ENCODE measurements at regions not wholly inside any gene's neighbourhood (a gene's known extent, or its start where the extent isn't known, plus 50 kb on each side); places are given as distances from the start of the nearest gene placed in this dataset.
A peak's percentile ranks its signal among the peaks of the same experiment; 100 is the strongest.

GRCh38 chr5:3542769-3543168, 52.9 kb upstream of the IRX1 start:
- DNase-seq: no peak
- H3K9me3 ChIP-seq: no peaks in the 10 kb centered on the region
- no peak overlapping the region for H3K4me3 ChIP-seq
- H3K27me3 ChIP-seq: no peaks in the 10 kb centered on the region
- H3K36me3 ChIP-seq: no peaks in the 10 kb centered on the region

- H3K4me3 ChIP-seq: no peak overlapping the region
- H3K36me3 ChIP-seq: no peaks in the 10 kb centered on the region
- peak; percentile 42 for DNase-seq
- no peaks in the 10 kb centered on the region for H3K9me3 ChIP-seq
- H3K27me3 ChIP-seq: no peaks in the 10 kb centered on the region
Observed at GRCh38 chr5:3542158-3542557, 53.5 kb upstream of the IRX1 start.

- Histone ChIP-seq H3K9me3 (no peaks in the 10 kb centered on the region), H3K36me3 (no peaks in the 10 kb centered on the region), H3K4me3 (no peak overlapping the region), H3K27me3 (no peaks in the 10 kb centered on the region)
- no peak for DNase-seq
Observed at GRCh38 chr5:3538886-3539285, 56.7 kb upstream of the IRX1 start.

GRCh38 chr5:3537942-3538341, 57.7 kb upstream of the IRX1 start:
- no peaks in the 10 kb centered on the region for H3K9me3 ChIP-seq
- no peaks in the 10 kb centered on the region for H3K27me3 ChIP-seq
- no peak overlapping the region for H3K4me3 ChIP-seq
- DNase-seq: no peak
- no peaks in the 10 kb centered on the region for H3K36me3 ChIP-seq

- peaks cover 4% of the 10 kb centered on the region for H3K27me3 ChIP-seq
- no peak overlapping the region for H3K4me3 ChIP-seq
- no peak for DNase-seq
- H3K36me3 ChIP-seq: no peaks in the 10 kb centered on the region
- H3K9me3 ChIP-seq: no peaks in the 10 kb centered on the region
Observed at GRCh38 chr5:3535414-3536211, 60.0 kb upstream of the IRX1 start.

GRCh38 chr5:3534997-3535396, 60.6 kb upstream of the IRX1 start:
- Histone ChIP-seq H3K27me3 (peaks cover 6% of the 10 kb centered on the region), H3K4me3 (no peak overlapping the region), H3K36me3 (no peaks in the 10 kb centered on the region), H3K9me3 (no peaks in the 10 kb centered on the region)
- DNase-seq: no peak

- H3K9me3 ChIP-seq: no peaks in the 10 kb centered on the region
- H3K27me3 ChIP-seq: peaks cover 6% of the 10 kb centered on the region
- DNase-seq: no peak
- no peaks in the 10 kb centered on the region for H3K36me3 ChIP-seq
- no peak overlapping the region for H3K4me3 ChIP-seq
Observed at GRCh38 chr5:3531320-3531986, 64.2 kb upstream of the IRX1 start.

GRCh38 chr5:3530251-3530650, 65.4 kb upstream of the IRX1 start:
- DNase-seq: no peak
- Histone ChIP-seq H3K36me3 (no peaks in the 10 kb centered on the region), H3K27me3 (peaks cover 6% of the 10 kb centered on the region), H3K9me3 (no peaks in the 10 kb centered on the region; the same call in 1 of the 2 replicates), H3K4me3 (no peak overlapping the region)

- Histone ChIP-seq H3K27me3 (peaks cover 6% of the 10 kb centered on the region), H3K36me3 (no peaks in the 10 kb centered on the region), H3K9me3 (no peaks in the 10 kb centered on the region; the same call in 1 of the 2 replicates), H3K4me3 (no peak overlapping the region)
- no peak for DNase-seq
Observed at GRCh38 chr5:3526551-3527185, 69.0 kb upstream of the IRX1 start.

- Histone ChIP-seq H3K27me3 (no peaks in the 10 kb centered on the region), H3K4me3 (no peak overlapping the region), H3K36me3 (no peaks in the 10 kb centered on the region), H3K9me3 (no peaks in the 10 kb centered on the region; the same call in 1 of the 2 replicates)
- DNase-seq: no peak
Observed at GRCh38 chr5:3522491-3522890, 73.1 kb upstream of the IRX1 start.

GRCh38 chr5:3518576-3518975, 77.1 kb upstream of the IRX1 start:
- Histone ChIP-seq H3K4me3 (no peak overlapping the region), H3K36me3 (no peaks in the 10 kb centered on the region), H3K9me3 (no peaks in the 10 kb centered on the region), H3K27me3 (no peaks in the 10 kb centered on the region)
- DNase-seq: no peak

- Histone ChIP-seq H3K27me3 (no peaks in the 10 kb centered on the region), H3K4me3 (no peak overlapping the region), H3K9me3 (no peaks in the 10 kb centered on the region), H3K36me3 (no peaks in the 10 kb centered on the region)
- no peak for DNase-seq
Observed at GRCh38 chr5:3518051-3518450, 77.6 kb upstream of the IRX1 start.

GRCh38 chr5:3517348-3517747, 78.3 kb upstream of the IRX1 start:
- H3K9me3 ChIP-seq: no peaks in the 10 kb centered on the region
- no peaks in the 10 kb centered on the region for H3K36me3 ChIP-seq
- H3K4me3 ChIP-seq: no peak overlapping the region
- H3K27me3 ChIP-seq: no peaks in the 10 kb centered on the region
- DNase-seq: no peak

- no peaks in the 10 kb centered on the region for H3K36me3 ChIP-seq
- H3K9me3 ChIP-seq: no peaks in the 10 kb centered on the region
- DNase-seq: no peak
- H3K27me3 ChIP-seq: no peaks in the 10 kb centered on the region
- H3K4me3 ChIP-seq: no peak overlapping the region
Observed at GRCh38 chr5:3512361-3513095, 83.1 kb upstream of the IRX1 start.

GRCh38 chr5:3511934-3512333, 83.7 kb upstream of the IRX1 start:
- Histone ChIP-seq H3K27me3 (no peaks in the 10 kb centered on the region), H3K36me3 (no peaks in the 10 kb centered on the region), H3K9me3 (no peaks in the 10 kb centered on the region), H3K4me3 (no peak overlapping the region)
- DNase-seq: no peak

GRCh38 chr5:3511519-3511918, 84.1 kb upstream of the IRX1 start:
- DNase-seq: no peak
- Histone ChIP-seq H3K36me3 (no peaks in the 10 kb centered on the region), H3K27me3 (no peaks in the 10 kb centered on the region), H3K9me3 (no peaks in the 10 kb centered on the region), H3K4me3 (no peak overlapping the region)

Measured in MG63 (cell line).